ENCODE measurements at regions not wholly inside any gene's neighbourhood (a gene's known extent, or its start where the extent isn't known, plus 50 kb on each side); places are given as distances from the start of the nearest gene placed in this dataset.
A peak's percentile ranks its signal among the peaks of the same experiment; 100 is the strongest.

DNA sequence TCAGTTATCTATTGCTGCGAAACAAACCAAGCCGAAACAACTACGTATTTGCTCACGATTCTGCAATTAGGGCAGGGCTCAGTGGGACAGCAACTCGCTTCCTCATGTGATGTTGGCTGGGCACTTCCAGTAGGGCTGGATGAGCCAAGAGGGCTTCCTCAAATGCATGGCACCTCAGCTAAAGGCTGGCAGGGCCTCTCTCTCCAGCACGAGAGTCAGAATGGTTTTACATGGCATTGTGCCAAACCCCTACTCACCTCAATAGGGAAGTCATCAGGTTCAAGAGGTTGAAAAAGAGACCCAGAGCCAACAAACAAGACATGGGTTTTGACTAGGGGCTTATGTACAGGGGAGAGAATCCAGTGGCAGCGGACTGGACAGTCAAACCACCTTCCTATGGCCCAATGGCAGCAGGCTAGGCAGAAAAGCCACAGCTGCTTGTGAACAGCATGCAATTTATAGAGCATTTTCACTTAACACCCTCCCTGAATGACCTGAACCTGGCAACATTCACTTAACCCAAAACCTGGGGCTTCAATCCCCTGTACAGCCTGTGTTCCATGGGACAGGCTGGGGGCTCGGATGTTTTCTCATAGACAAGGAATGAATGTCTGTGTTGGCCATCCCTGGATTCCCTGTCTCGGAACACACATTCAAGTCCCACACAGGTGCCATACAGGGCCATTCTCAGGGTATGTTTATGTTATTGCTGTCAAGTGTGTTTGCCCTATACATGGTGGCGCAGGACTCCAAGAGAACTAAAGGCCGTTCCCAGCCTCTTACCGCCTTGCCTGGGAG is 154.2 kb upstream of the NAV2 start:
- no peaks in the 10 kb centered on the region for H3K9me3 ChIP-seq (ENCODE audit: control insufficient read depth, low read length, poor library complexity, severe bottlenecking)
- H3K27me3 Mint-ChIP-seq: peaks cover 51% of the 10 kb centered on the region
- ATAC-seq (no peak), DNase-seq (no peak)
- H3K4me1 Mint-ChIP-seq: peaks cover 5% of the 10 kb centered on the region
- H3K36me3 Mint-ChIP-seq (ENCODE audit: low read depth): no peaks in the 10 kb centered on the region
- H3K4me3 Mint-ChIP-seq: no peak overlapping the region
- no peak overlapping the region for H3K27ac Mint-ChIP-seq

- H3K36me3 Mint-ChIP-seq (ENCODE audit: low read depth): no peaks in the 10 kb centered on the region
- ATAC-seq (peak; percentile 60), DNase-seq (peak; percentile 30 to 64 (median 52))
- peaks cover 44% of the 10 kb centered on the region for H3K27me3 Mint-ChIP-seq
- H3K9me3 ChIP-seq (ENCODE audit: control insufficient read depth, low read length, poor library complexity, severe bottlenecking): no peaks in the 10 kb centered on the region
- H3K4me1 Mint-ChIP-seq: peaks cover 5% of the 10 kb centered on the region
- H3K4me3 Mint-ChIP-seq: no peak overlapping the region
- H3K27ac Mint-ChIP-seq: no peak overlapping the region
Observed at GRCh38 chr11:19557720-19558140, 154.9 kb upstream of the NAV2 start.

GRCh38 chr11:19557185-19557584 is 155.5 kb upstream of the NAV2 start:
- Mint-ChIP-seq H3K27ac (no peak overlapping the region), H3K36me3 (ENCODE audit: low read depth) (no peaks in the 10 kb centered on the region), H3K27me3 (peaks cover 42% of the 10 kb centered on the region), H3K4me1 (peaks cover 5% of the 10 kb centered on the region), H3K4me3 (no peak overlapping the region)
- DNase-seq (no peak), ATAC-seq (no peak)
- H3K9me3 ChIP-seq (ENCODE audit: control insufficient read depth, low read length, poor library complexity, severe bottlenecking): no peaks in the 10 kb centered on the region

DNA sequence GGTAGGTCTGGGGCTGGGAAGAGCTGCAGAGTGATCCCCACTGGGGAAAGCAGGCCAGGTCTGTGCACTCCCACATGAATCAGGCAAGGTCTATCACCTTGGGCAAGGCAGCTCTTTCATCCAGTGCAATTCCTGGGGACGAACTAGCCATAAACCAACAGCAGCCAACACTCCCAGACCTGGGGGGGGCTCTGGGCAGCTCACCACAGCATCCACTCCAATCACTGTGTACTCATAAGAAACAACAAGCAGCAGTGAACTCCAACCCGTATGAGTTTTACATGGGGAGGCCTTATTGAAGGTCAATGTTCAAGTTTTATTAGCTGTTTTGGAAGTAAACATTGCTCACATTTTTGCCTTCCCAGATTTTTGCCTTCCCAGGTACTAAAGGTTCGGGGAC is 157.4 kb upstream of the NAV2 start:
- H3K4me3 Mint-ChIP-seq: no peak overlapping the region
- no peaks in the 10 kb centered on the region for H3K36me3 Mint-ChIP-seq (ENCODE audit: low read depth)
- no peak overlapping the region for H3K27ac Mint-ChIP-seq
- DNase-seq: no peak
- peaks cover 35% of the 10 kb centered on the region for H3K27me3 Mint-ChIP-seq
- peaks cover 5% of the 10 kb centered on the region for H3K4me1 Mint-ChIP-seq
- ATAC-seq: no peak
- H3K9me3 ChIP-seq (ENCODE audit: control insufficient read depth, low read length, poor library complexity, severe bottlenecking): no peaks in the 10 kb centered on the region

DNA sequence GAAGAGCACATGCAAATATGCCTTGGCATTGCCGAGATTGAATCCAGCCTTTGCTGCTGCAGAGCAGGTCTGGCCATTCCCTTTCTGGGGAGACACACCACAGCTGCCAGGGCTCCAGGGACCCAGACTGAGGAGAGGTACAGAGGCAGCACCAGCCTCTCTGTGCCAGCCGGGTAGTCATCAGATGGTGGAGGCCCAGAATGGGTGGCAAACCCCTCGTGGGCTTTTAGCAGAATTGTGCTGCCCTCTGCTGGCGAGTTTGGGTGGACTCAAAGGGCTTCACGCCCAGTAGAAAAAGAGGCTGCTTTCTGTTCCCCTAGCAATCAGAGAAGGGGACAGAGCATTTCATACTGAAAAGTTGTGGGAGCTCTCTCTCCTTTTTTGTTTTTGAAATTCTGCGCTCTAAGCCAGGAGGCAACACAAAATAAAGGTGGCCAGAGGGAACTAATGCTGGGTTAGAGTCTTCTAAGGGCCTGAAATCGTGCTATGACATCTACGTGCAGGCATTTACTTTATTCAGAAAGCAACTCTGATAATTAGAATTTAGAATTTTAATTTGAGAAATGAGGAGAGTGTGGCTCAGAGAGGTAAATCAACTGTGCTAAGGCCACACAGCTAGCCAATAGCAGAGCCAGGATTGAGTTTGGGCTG is 158.8 kb upstream of the NAV2 start:
- Mint-ChIP-seq H3K27ac (no peak overlapping the region), H3K4me3 (no peak overlapping the region), H3K4me1 (peaks cover 5% of the 10 kb centered on the region), H3K36me3 (ENCODE audit: low read depth) (no peaks in the 10 kb centered on the region), H3K27me3 (peaks cover 37% of the 10 kb centered on the region)
- H3K9me3 ChIP-seq (ENCODE audit: control insufficient read depth, low read length, poor library complexity, severe bottlenecking): no peaks in the 10 kb centered on the region
- ATAC-seq (peak; percentile 63), DNase-seq (peak; percentile 35 to 54 (median 40))

GRCh38 chr11:19552656-19553260 is 159.9 kb upstream of the NAV2 start:
- no peak overlapping the region for H3K4me3 Mint-ChIP-seq
- DNase-seq (no peak), ATAC-seq (no peak)
- no peaks in the 10 kb centered on the region for H3K9me3 ChIP-seq (ENCODE audit: control insufficient read depth, low read length, poor library complexity, severe bottlenecking)
- H3K4me1 Mint-ChIP-seq: peaks cover 6% of the 10 kb centered on the region
- H3K27ac Mint-ChIP-seq: no peak overlapping the region
- peaks cover 40% of the 10 kb centered on the region for H3K27me3 Mint-ChIP-seq
- H3K36me3 Mint-ChIP-seq (ENCODE audit: low read depth): peaks cover 2% of the 10 kb centered on the region

GRCh38 chr11:19552161-19552560 is 160.5 kb upstream of the NAV2 start:
- DNase-seq (no peak), ATAC-seq (no peak)
- no peak overlapping the region for H3K4me3 Mint-ChIP-seq
- no peaks in the 10 kb centered on the region for H3K9me3 ChIP-seq (ENCODE audit: control insufficient read depth, low read length, poor library complexity, severe bottlenecking)
- no peak overlapping the region for H3K27ac Mint-ChIP-seq
- peaks cover 40% of the 10 kb centered on the region for H3K27me3 Mint-ChIP-seq
- peaks cover 6% of the 10 kb centered on the region for H3K4me1 Mint-ChIP-seq
- peaks cover 2% of the 10 kb centered on the region for H3K36me3 Mint-ChIP-seq (ENCODE audit: low read depth)

GRCh38 chr11:19551457-19551856 is 161.2 kb upstream of the NAV2 start:
- Mint-ChIP-seq H3K36me3 (ENCODE audit: low read depth) (peaks cover 2% of the 10 kb centered on the region), H3K27ac (no peak overlapping the region), H3K4me3 (no peak overlapping the region), H3K4me1 (peaks cover 6% of the 10 kb centered on the region), H3K27me3 (peaks cover 48% of the 10 kb centered on the region)
- no peaks in the 10 kb centered on the region for H3K9me3 ChIP-seq (ENCODE audit: control insufficient read depth, low read length, poor library complexity, severe bottlenecking)
- ATAC-seq: no peak
- DNase-seq: no peak

DNA sequence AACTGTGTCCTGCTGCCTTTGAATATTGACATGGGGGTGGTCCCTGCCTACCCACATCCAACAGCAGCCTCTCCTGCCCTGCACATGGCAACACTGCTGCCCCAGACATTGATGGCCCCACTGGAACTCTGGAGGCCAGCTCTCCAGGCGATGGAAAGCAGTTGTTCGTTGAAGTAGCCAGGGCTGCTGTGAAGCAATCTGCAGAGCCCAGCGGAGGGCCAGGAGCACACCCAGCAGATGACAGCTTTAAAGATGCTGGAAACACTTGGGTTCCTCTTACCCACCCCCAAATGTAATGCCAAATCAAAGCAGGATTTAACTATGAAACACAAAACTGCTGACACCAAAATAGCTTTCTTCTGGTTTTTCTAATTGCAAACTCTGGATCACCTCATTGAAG is 165.6 kb upstream of the NAV2 start:
- H3K27me3 Mint-ChIP-seq: peaks cover 72% of the 10 kb centered on the region
- H3K4me3 Mint-ChIP-seq: no peak overlapping the region
- DNase-seq (no peak), ATAC-seq (no peak)
- no peak overlapping the region for H3K27ac Mint-ChIP-seq
- H3K9me3 ChIP-seq (ENCODE audit: control insufficient read depth, low read length, poor library complexity, severe bottlenecking): no peaks in the 10 kb centered on the region
- H3K4me1 Mint-ChIP-seq: peaks cover 6% of the 10 kb centered on the region
- peaks cover 2% of the 10 kb centered on the region for H3K36me3 Mint-ChIP-seq (ENCODE audit: low read depth)

- H3K27ac Mint-ChIP-seq: no peak overlapping the region
- peaks cover 2% of the 10 kb centered on the region for H3K36me3 Mint-ChIP-seq (ENCODE audit: low read depth)
- ATAC-seq (no peak), DNase-seq (no peak)
- H3K4me1 Mint-ChIP-seq: peaks cover 6% of the 10 kb centered on the region
- H3K4me3 Mint-ChIP-seq: no peak overlapping the region
- no peaks in the 10 kb centered on the region for H3K9me3 ChIP-seq (ENCODE audit: control insufficient read depth, low read length, poor library complexity, severe bottlenecking)
- peaks cover 72% of the 10 kb centered on the region for H3K27me3 Mint-ChIP-seq
Observed at GRCh38 chr11:19546325-19546724, 166.3 kb upstream of the NAV2 start.

DNA sequence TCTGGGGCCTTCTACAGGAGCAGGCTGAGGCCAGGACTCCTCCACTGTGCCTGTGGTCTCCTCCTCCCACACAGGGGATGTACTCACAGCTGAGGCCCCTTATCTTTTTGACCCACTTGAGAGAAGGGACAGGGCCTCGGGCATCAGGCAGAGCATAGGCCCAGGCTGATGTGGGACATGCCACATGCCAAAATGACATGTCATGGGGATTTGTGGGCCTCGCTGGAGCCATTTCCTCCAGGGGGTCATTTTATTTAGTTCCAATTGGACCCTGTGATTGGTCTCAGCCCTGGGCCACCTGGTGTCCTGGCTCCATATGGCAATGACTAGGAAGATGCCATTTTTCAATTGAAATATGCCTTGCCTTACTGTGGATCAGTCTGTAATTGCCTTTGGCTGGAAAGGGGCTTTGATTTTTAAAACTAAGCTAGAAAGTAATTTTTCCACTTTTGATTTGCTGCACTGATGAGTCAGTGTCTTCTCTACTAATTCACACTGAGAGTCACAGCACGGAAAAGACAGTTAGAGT is 171.1 kb upstream of the NAV2 start:
- Mint-ChIP-seq H3K4me3 (no peak overlapping the region), H3K27ac (no peak overlapping the region), H3K4me1 (no peaks in the 10 kb centered on the region), H3K27me3 (peaks cover 64% of the 10 kb centered on the region), H3K36me3 (ENCODE audit: low read depth) (peaks cover 2% of the 10 kb centered on the region)
- no peak for ATAC-seq
- no peaks in the 10 kb centered on the region for H3K9me3 ChIP-seq (ENCODE audit: control insufficient read depth, low read length, poor library complexity, severe bottlenecking)
- DNase-seq: no peak

DNA sequence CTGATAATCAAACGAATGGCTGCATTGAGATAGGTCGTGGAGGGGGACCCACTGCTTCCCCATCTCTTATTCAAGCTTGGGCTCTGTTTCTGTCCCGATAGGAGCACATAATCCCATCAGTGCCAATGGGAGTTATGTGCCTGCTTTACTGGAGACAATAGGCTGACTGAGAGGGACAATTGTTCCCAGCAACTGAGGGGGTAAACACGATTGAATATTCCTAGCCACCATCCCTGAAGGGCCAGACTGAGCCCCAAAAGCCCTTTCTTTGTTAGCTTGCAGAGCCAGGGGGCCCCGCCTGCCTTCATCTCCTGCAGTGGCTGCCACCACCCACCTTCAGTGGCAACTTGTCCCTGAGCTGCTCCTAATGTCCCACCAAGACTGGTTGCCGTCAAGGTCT is 172.8 kb upstream of the NAV2 start:
- H3K9me3 ChIP-seq (ENCODE audit: control insufficient read depth, low read length, poor library complexity, severe bottlenecking): no peaks in the 10 kb centered on the region
- Mint-ChIP-seq H3K4me3 (no peak overlapping the region), H3K4me1 (no peaks in the 10 kb centered on the region), H3K36me3 (ENCODE audit: low read depth) (peaks cover 2% of the 10 kb centered on the region), H3K27me3 (peaks cover 52% of the 10 kb centered on the region), H3K27ac (no peak overlapping the region)
- no peak for ATAC-seq
- DNase-seq: no peak

- H3K27ac Mint-ChIP-seq: no peak overlapping the region
- H3K27me3 Mint-ChIP-seq: peaks cover 47% of the 10 kb centered on the region
- DNase-seq (no peak), ATAC-seq (no peak)
- peaks cover 2% of the 10 kb centered on the region for H3K36me3 Mint-ChIP-seq (ENCODE audit: low read depth)
- no peaks in the 10 kb centered on the region for H3K9me3 ChIP-seq (ENCODE audit: control insufficient read depth, low read length, poor library complexity, severe bottlenecking)
- H3K4me3 Mint-ChIP-seq: no peak overlapping the region
- H3K4me1 Mint-ChIP-seq: no peaks in the 10 kb centered on the region
Observed at GRCh38 chr11:19537803-19538453, 174.7 kb upstream of the NAV2 start.

All from T-helper 17 cell (primary cell).